22Rv1 (cell line): ENCODE measurements at regions not wholly inside any gene's neighbourhood (a gene's known extent, or its start where the extent isn't known, plus 50 kb on each side); places are given as distances from the start of the nearest gene placed in this dataset.

Source experiments
- H3K27ac ChIP-seq: fragments of 450-650 bp; 2 replicates; pipeline ENCODE4 v1.5.1; 2017
- ZFX ChIP-seq: fragments of 450-650 bp; IDR thresholded peaks from 2 replicates; pipeline ENCODE4 v1.6.1; 2017; ENCODE audit warnings: antibody characterized with exemption, borderline replicate concordance
- TF ChIP-seq, protein P1 (sequence below): fragments of 450-650 bp; IDR thresholded peaks from 2 replicates; pipeline ENCODE4 v1.5.1; 2017; ENCODE audit warnings: mild to moderate bottlenecking

DNA sequence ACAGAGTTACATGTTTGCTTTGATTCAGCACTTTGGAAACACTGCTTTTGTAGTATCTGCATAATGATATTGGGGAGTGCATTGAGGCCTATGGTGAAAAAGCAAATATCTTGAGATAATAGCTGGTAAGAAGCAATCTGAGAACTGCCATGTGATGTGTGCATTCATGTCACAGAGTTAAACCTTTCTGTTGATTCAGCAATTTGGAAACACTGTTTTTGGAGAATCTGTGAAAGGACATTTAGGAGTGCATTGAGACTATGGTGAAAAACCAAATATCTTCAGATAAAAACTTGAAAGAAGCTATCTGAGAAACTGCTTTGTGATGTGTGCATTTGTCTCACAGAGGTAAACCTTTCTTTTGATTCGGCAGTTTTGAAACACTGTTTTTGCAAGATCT, 346.8 kb downstream of the OR4C45 start:
- H3K27ac ChIP-seq: no peak overlapping the region
- no peak for TF ChIP-seq ZFX
- TF ChIP-seq, protein P1, sequence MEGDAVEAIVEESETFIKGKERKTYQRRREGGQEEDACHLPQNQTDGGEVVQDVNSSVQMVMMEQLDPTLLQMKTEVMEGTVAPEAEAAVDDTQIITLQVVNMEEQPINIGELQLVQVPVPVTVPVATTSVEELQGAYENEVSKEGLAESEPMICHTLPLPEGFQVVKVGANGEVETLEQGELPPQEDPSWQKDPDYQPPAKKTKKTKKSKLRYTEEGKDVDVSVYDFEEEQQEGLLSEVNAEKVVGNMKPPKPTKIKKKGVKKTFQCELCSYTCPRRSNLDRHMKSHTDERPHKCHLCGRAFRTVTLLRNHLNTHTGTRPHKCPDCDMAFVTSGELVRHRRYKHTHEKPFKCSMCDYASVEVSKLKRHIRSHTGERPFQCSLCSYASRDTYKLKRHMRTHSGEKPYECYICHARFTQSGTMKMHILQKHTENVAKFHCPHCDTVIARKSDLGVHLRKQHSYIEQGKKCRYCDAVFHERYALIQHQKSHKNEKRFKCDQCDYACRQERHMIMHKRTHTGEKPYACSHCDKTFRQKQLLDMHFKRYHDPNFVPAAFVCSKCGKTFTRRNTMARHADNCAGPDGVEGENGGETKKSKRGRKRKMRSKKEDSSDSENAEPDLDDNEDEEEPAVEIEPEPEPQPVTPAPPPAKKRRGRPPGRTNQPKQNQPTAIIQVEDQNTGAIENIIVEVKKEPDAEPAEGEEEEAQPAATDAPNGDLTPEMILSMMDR: no peak

DNA sequence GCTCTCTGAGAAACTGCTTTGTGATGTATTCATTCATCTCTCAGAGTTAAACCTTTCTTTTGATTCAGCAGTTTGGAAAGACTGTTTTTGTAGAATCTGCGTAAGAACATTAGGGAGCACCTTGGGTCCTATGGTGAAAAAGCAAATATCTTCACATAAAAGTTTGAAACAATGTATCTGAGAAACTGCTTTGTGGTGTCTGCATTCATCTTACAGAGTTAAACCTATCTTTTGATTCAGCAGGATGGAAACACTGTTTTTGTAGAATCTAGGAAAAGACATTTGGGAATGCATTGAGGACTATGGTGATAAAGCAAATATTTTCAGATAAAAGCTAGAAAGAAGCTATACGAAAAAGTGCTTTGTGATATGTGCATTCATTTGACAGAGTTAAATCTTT, 361.3 kb downstream of the OR4C45 start:
- no peak for TF ChIP-seq ZFX
- TF ChIP-seq, protein P1: no peak
- no peak overlapping the region for H3K27ac ChIP-seq

DNA sequence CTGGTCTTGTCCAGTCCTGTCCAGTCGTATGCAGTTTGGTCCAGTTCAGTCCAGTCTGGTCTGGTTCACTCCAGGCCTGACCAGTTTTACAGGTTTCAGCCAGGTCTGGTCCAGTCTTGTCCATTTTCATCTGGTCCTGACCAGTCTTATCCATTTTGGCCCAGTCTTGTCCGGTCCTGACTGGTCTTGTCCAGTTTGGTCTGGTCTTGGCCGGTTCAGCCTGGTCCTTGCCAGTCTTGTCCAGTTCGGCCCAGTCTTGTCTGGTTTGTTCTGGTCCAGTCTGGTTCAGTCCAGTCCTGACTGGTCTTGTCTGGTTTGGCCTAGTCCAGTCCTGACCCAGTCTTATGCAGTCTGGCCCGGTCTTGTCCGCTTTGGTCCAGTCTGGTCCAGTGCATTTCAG, 380.2 kb downstream of the OR4C45 start:
- no peak overlapping the region for H3K27ac ChIP-seq
- TF ChIP-seq, protein P1: no peak
- TF ChIP-seq ZFX: no peak

DNA sequence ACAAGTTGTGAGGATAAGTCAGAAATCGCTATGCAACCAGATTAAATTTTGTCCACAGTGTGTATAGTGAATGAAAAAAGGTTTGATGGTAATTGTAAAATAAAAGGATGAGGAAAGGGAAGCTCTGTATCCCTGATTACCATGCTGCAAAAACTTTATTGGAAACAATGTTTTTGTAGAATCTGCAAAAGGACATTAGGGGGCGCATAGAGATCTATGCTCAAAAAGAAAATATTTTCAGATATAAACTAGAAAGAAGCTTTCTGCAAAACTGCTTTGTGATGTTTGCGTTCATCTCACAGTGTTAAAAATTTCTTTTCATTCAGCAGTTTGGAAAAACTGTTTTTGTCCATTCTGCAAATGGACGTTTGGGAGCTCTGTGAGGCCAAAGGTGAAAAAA, 390.5 kb downstream of the OR4C45 start:
- no peak for TF ChIP-seq ZFX
- TF ChIP-seq, protein P1: no peak; the same call in none of the 2 replicates
- H3K27ac ChIP-seq: no peak overlapping the region
